ENCODE measurements at regions not wholly inside any gene's neighbourhood (a gene's known extent, or its start where the extent isn't known, plus 50 kb on each side); places are given as distances from the start of the nearest gene placed in this dataset.

DNA sequence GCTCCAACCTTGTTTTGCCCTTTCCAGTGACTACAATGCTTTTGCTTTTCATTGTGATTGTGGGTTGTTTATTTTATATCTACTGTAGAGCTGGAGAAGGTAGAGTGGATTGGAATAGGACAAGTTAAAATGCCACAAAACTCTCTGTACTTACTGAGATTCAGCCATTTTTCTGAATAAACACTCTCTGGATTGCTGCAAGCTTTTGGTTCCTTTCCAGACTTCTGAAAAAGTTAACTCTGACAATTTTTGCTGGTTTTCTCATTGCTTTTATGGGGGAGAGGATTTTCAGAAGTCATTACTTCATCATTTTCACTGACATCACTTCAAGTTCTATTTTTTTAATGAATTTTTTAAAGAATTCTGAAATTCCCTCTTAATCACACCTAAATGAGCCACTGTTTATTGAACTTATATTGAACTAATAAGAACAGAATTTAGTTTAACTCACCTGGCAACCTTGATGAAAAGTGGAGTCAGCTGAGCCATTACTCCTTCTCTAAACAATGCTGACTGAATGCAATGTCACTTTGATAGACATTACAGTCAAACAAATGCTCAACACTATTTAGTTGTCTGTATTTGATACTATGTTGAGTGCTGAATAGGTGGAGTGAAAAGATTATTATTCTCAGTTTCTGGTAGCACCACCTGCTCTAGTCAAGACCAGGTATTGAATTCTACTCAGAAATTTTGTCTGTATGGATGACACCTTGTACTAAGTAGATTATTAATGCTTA lies 303.5 kb downstream of the DLEU7 start:
- H3K4me1 Mint-ChIP-seq, result no peaks in the 10 kb centered on the region
- TF ChIP-seq EZH2 (IDR thresholded peaks at IDR 0.05; ENCODE audit: borderline replicate concordance, insufficient read depth, low read depth, low read length, poor library complexity, severe bottlenecking), result no peak
- TF ChIP-seq, protein P1, sequence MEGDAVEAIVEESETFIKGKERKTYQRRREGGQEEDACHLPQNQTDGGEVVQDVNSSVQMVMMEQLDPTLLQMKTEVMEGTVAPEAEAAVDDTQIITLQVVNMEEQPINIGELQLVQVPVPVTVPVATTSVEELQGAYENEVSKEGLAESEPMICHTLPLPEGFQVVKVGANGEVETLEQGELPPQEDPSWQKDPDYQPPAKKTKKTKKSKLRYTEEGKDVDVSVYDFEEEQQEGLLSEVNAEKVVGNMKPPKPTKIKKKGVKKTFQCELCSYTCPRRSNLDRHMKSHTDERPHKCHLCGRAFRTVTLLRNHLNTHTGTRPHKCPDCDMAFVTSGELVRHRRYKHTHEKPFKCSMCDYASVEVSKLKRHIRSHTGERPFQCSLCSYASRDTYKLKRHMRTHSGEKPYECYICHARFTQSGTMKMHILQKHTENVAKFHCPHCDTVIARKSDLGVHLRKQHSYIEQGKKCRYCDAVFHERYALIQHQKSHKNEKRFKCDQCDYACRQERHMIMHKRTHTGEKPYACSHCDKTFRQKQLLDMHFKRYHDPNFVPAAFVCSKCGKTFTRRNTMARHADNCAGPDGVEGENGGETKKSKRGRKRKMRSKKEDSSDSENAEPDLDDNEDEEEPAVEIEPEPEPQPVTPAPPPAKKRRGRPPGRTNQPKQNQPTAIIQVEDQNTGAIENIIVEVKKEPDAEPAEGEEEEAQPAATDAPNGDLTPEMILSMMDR (IDR thresholded peaks at IDR 0.05), result no peak
- Histone ChIP-seq H3K27ac (ENCODE audit: low read length in 2 of 2) (no peak overlapping the region), H3K9me3 (ENCODE audit: control extremely low read depth in 1 of 3, control insufficient read depth in 2 of 3, insufficient read depth in 1 of 3, low read length in 2 of 3) (peaks cover 9 to 36% (median 14%) of the 10 kb centered on the region in 3 donors), H3K9ac (ENCODE audit: low read length) (no peak overlapping the region), H4K20me1 (ENCODE audit: control insufficient read depth, insufficient read depth, low read length, poor library complexity, severe bottlenecking) (no peaks in the 10 kb centered on the region), H3K36me3 (replicated peaks in 1 of 2; ENCODE audit: control extremely low read depth in 1 of 2, control insufficient read depth in 1 of 2, extremely low read depth in 1 of 2, insufficient read depth in 2 of 2, low read length in 1 of 2) (no peaks in the 10 kb centered on the region), H3K27me3 (replicated peaks in 1 of 4; ENCODE audit: control extremely low read depth in 1 of 4, control insufficient read depth in 3 of 4, insufficient read depth in 4 of 4, low read length in 3 of 4) (no peaks in the 10 kb centered on the region), H2AFZ (ENCODE audit: insufficient read depth, low read depth, low read length, poor library complexity, severe bottlenecking) (no peak overlapping the region), H3K79me2 (ENCODE audit: control insufficient read depth, insufficient read depth, low read length) (no peaks in the 10 kb centered on the region), H3K4me3 (ENCODE audit: control extremely low read depth in 1 of 5, extremely low read depth in 1 of 5, insufficient read depth in 1 of 5, low read depth in 2 of 5, low read length in 4 of 5) (no peak overlapping the region), H3K4me1 (ENCODE audit: control insufficient read depth in 2 of 2, insufficient read depth in 2 of 2, low read length in 2 of 2) (no peaks in the 10 kb centered on the region), H3K4me2 (replicated peaks; ENCODE audit: low read depth, low read length, poor library complexity, severe bottlenecking) (no peak overlapping the region)
- no peaks in the 10 kb centered on the region for H3K27me3 Mint-ChIP-seq
- intact Hi-C loops (cut with micrococcal nuclease), result no loop called here
- no peak for DNase-seq
- no peak for ATAC-seq (ENCODE audit: low read depth)
- ChIA-PET POLR2A (no interaction called here), CTCF (no interaction called here)
- H3K4me3 Mint-ChIP-seq, result no peak overlapping the region
- peaks cover 17% of the 10 kb centered on the region for H3K9me3 Mint-ChIP-seq (ENCODE audit: insufficient read depth)
- no peak overlapping the region for H3K27ac Mint-ChIP-seq

DNA sequence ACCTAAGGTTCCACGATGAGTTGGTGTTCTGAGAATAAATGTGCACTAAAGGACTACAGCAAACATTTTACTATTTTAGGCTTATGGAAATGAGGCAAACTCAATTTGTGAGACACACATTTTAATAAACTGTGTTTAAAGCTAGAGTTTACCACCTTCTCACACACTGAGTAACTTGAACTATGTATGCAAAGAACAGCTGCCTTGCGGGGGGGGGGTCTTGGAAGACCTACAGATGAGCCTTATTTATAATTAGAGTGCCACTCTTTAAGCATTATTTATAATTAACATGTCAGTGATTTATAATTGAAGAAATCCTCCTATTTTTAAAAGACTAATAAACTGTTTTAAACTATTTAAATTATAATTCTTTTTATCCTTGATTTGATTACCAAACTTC lies 300.4 kb downstream of the DLEU7 start:
- no peak overlapping the region for H3K4me3 ChIP-seq (ENCODE audit: control extremely low read depth in 1 of 5, extremely low read depth in 1 of 5, insufficient read depth in 1 of 5, low read depth in 2 of 5, low read length in 4 of 5)
- Mint-ChIP-seq H3K9me3 (ENCODE audit: insufficient read depth) (peaks cover 5% of the 10 kb centered on the region), H3K4me1 (no peaks in the 10 kb centered on the region), H3K27me3 (no peaks in the 10 kb centered on the region), H3K4me3 (no peak overlapping the region), H3K27ac (no peak overlapping the region)
- no peaks in the 10 kb centered on the region for H3K36me3 ChIP-seq (replicated peaks in 1 of 2; ENCODE audit: control extremely low read depth in 1 of 2, control insufficient read depth in 1 of 2, extremely low read depth in 1 of 2, insufficient read depth in 2 of 2, low read length in 1 of 2)
- intact Hi-C loops (cut with micrococcal nuclease), result no loop called here
- H3K4me1 ChIP-seq (ENCODE audit: control insufficient read depth in 2 of 2, insufficient read depth in 2 of 2, low read length in 2 of 2), result no peaks in the 10 kb centered on the region
- H3K27me3 ChIP-seq (replicated peaks in 1 of 4; ENCODE audit: control extremely low read depth in 1 of 4, control insufficient read depth in 3 of 4, insufficient read depth in 4 of 4, low read length in 3 of 4), result no peaks in the 10 kb centered on the region
- no peaks in the 10 kb centered on the region for H3K79me2 ChIP-seq (ENCODE audit: control insufficient read depth, insufficient read depth, low read length)
- H3K4me2 ChIP-seq (replicated peaks; ENCODE audit: low read depth, low read length, poor library complexity, severe bottlenecking), result no peak overlapping the region
- peaks cover 0 to 13% (median 6%) of the 10 kb centered on the region in 3 donors for H3K9me3 ChIP-seq (ENCODE audit: control extremely low read depth in 1 of 3, control insufficient read depth in 2 of 3, insufficient read depth in 1 of 3, low read length in 2 of 3)
- H2AFZ ChIP-seq (ENCODE audit: insufficient read depth, low read depth, low read length, poor library complexity, severe bottlenecking), result no peak overlapping the region
- ATAC-seq (ENCODE audit: low read depth) (no peak), DNase-seq (no peak)
- H3K27ac ChIP-seq (ENCODE audit: low read length in 2 of 2), result no peak overlapping the region
- WGBS (ENCODE audit: insufficient coverage), result no CpG with 5 or more reads among the region's 2 CpGs
- CTCF ChIA-PET, result interaction anchor here (1.0 kb wide), 1 partner anchor 416 kb away, joined by 3 read pairs; no protein-coding TSS in a partner anchor
- H4K20me1 ChIP-seq (ENCODE audit: control insufficient read depth, insufficient read depth, low read length, poor library complexity, severe bottlenecking), result no peaks in the 10 kb centered on the region
- no peak overlapping the region for H3K9ac ChIP-seq (ENCODE audit: low read length)
- TF ChIP-seq, protein P1 (IDR thresholded peaks at IDR 0.05), result no peak
- TF ChIP-seq EZH2 (IDR thresholded peaks at IDR 0.05; ENCODE audit: borderline replicate concordance, insufficient read depth, low read depth, low read length, poor library complexity, severe bottlenecking), result no peak
- POLR2A ChIA-PET, result no interaction called here
